SK-N-SH (cell line): ENCODE measurements at regions not wholly inside any gene's neighbourhood (a gene's known extent, or its start where the extent isn't known, plus 50 kb on each side); places are given as distances from the start of the nearest gene placed in this dataset.
A peak's percentile ranks its signal among the peaks of the same experiment; 100 is the strongest.

ENCODE experiments used
- CTCF ChIA-PET: fragments of 300-600, 350-600 bp; formaldehyde crosslinking; extraction: SDS; loops from one replicate; lab custom pipeline; 2021; lab: Yijun Ruan, JAX
- POLR2A ChIA-PET: fragments of 350-600 bp; sonication (Branson Sonifier 250); formaldehyde crosslinking; extraction: SDS; loops from one replicate; lab custom pipeline; 2020; ENCODE audit warnings: antibody characterized with exemption, inconsistent platforms; lab: Yijun Ruan, JAX
- DNase-seq: peaks from one replicate; pipeline ENCODE4 v3.0.0; 2012
- H2AFZ ChIP-seq: fragments of 200-600 bp; sonication (generic); 2 replicates; pipeline ENCODE4 v1.8.1; 2016; ENCODE audit warnings: antibody characterized with exemption, mild to moderate bottlenecking, low read depth
- H3F3A ChIP-seq: fragments of 200-600 bp; sonication (generic); replicated peaks from 2 replicates; pipeline ENCODE3; 2016; ENCODE audit warnings: antibody characterized with exemption, mild to moderate bottlenecking; ENCODE audit not compliant: insufficient read depth
- H3K27ac ChIP-seq, 2 experiments: fragments of 200-500 bp in 1 of 2; fragments of 200-600 bp in 1 of 2; sonication (Bioruptor generic) in 1 of 2; sonication (generic), shearing (Covaris generic) in 1 of 2; 2 replicates each; pipeline versions ENCODE4 v1.5.1 to v1.6.1; 2014 to 2016; ENCODE audit warnings: low read depth in 2 of 2, inconsistent platforms in 1 of 2, low read length in 1 of 2, mild to moderate bottlenecking in 1 of 2, mixed read lengths in 1 of 2
- H3K27me3 ChIP-seq: fragments of 200-600 bp; sonication (generic), shearing (Covaris generic); 2 replicates; pipeline ENCODE4 v1.6.1; 2016; ENCODE audit warnings: mixed run types; ENCODE audit not compliant: insufficient read depth
- H3K36me3 ChIP-seq, 2 experiments: fragments of 200-500 bp in 1 of 2; fragments of 200-600 bp in 1 of 2; sonication (Bioruptor generic) in 1 of 2; sonication (generic) in 1 of 2; replicated peaks in 1 of 2; 2 replicates each; pipeline versions ENCODE3 to v1.5.1; 2014 to 2016; ENCODE audit warnings: low read length in 1 of 2, mild to moderate bottlenecking in 1 of 2; ENCODE audit not compliant: insufficient read depth in 2 of 2, control insufficient read depth in 1 of 2
- H3K4me1 ChIP-seq, 2 experiments: fragments of 200-500 bp in 1 of 2; fragments of 200-600 bp in 1 of 2; sonication (Bioruptor generic) in 1 of 2; sonication (generic), shearing (Covaris generic) in 1 of 2; 2 replicates each; pipeline versions ENCODE4 v1.5.1 to v1.6.1; 2014 to 2016; ENCODE audit warnings: low read depth in 1 of 2, low read length in 1 of 2, mixed run types in 1 of 2; ENCODE audit not compliant: insufficient read depth in 2 of 2, control insufficient read depth in 1 of 2
- H3K4me2 ChIP-seq: fragments of 200-600 bp; sonication (generic), shearing (Covaris generic); 2 replicates; pipeline ENCODE4 v1.6.1; 2017; ENCODE audit warnings: mixed run types
- H3K4me3 ChIP-seq, 2 experiments: fragments of 200-500 bp in 1 of 2; fragments of 200-600 bp in 1 of 2; sonication (Bioruptor generic) in 1 of 2; sonication (generic), shearing (Covaris generic) in 1 of 2; 2 replicates each; pipeline versions ENCODE4 v1.5.1 to v1.8.1; 2014 to 2016; ENCODE audit warnings: low read depth in 2 of 2, inconsistent platforms in 1 of 2, low read length in 1 of 2, mild to moderate bottlenecking in 1 of 2, mixed read lengths in 1 of 2, moderate library complexity in 1 of 2
- H3K79me2 ChIP-seq: fragments of 200-600 bp; sonication (generic); 2 replicates; pipeline ENCODE4 v1.8.1; 2017; ENCODE audit warnings: mild to moderate bottlenecking; ENCODE audit not compliant: insufficient read depth
- H3K9ac ChIP-seq: fragments of 200-600 bp; sonication (generic); 2 replicates; pipeline ENCODE4 v1.6.1; 2017; ENCODE audit warnings: mixed run types
- H3K9me2 ChIP-seq: fragments of 200-600 bp; sonication (generic); 2 replicates; pipeline ENCODE4 v1.6.1; 2017; ENCODE audit warnings: mixed run types
- H3K9me3 ChIP-seq: fragments of 200-600 bp; sonication (generic); 2 replicates; pipeline ENCODE4 v1.6.1; 2017; ENCODE audit warnings: mixed run types, mild to moderate bottlenecking, moderate library complexity
- H4K20me1 ChIP-seq: fragments of 200-600 bp; sonication (generic); 2 replicates; pipeline ENCODE4 v1.6.1; 2017; ENCODE audit warnings: mild to moderate bottlenecking, mixed run types; ENCODE audit not compliant: insufficient read depth
- FOSL2 ChIP-seq: IDR thresholded peaks from 2 replicates; pipeline ENCODE4 v1.4.0; 2012; ENCODE audit warnings: low read depth, mild to moderate bottlenecking, moderate library complexity, borderline replicate concordance
- FOXJ3 ChIP-seq: sonication (generic); formaldehyde crosslinking; IDR thresholded peaks from 2 replicates; pipeline ENCODE4 v1.5.1; 2020; ENCODE audit warnings: mild to moderate bottlenecking, missing genetic modification reagents
- MEF2A ChIP-seq: IDR thresholded peaks from 2 replicates; pipeline ENCODE4 v1.4.0; 2012; ENCODE audit warnings: low read depth, borderline replicate concordance
- MXI1 ChIP-seq: IDR thresholded peaks from 2 replicates; pipeline ENCODE4 v1.6.1; 2012; ENCODE audit warnings: mild to moderate bottlenecking, low read depth, low read length, improper control_type of control experiment
- RFX5 ChIP-seq: IDR thresholded peaks from 2 replicates; pipeline ENCODE4 v1.6.1; 2012; ENCODE audit warnings: mild to moderate bottlenecking, improper control_type of control experiment, low read length
- SIN3A ChIP-seq: IDR thresholded peaks from 2 replicates; pipeline ENCODE4 v1.6.1; 2012; ENCODE audit warnings: low read depth, mild to moderate bottlenecking, low read length, moderate library complexity, borderline replicate concordance
- TAF1 ChIP-seq: IDR thresholded peaks from 2 replicates; pipeline ENCODE4 v1.6.1; 2012; ENCODE audit warnings: low read depth, mild to moderate bottlenecking, low read length, moderate library complexity, borderline replicate concordance
- TEAD4 ChIP-seq: IDR thresholded peaks from 2 replicates; pipeline ENCODE4 v1.4.0; 2012; ENCODE audit warnings: mild to moderate bottlenecking, borderline replicate concordance; ENCODE audit not compliant: insufficient read depth
- WGBS: methylation state at CpG from one replicate; pipeline ENCODE4 v1.1.6; 2017; ENCODE audit warnings: low lambda C conversion rate; 5-methylcytosine and 5-hydroxymethylcytosine counted together
- TF ChIP-seq, protein P1 (sequence below): IDR thresholded peaks from 2 replicates; pipeline ENCODE4; 2012
- TF ChIP-seq, protein P2 (sequence below): fragments of 150-350 bp; IDR thresholded peaks from 2 replicates; pipeline ENCODE4 v1.6.1; 2016; ENCODE audit warnings: mild to moderate bottlenecking, low read depth, low read length
- TF ChIP-seq, protein P3 (sequence below): fragments of 150-350 bp; IDR thresholded peaks from 2 replicates; pipeline ENCODE4 v1.6.1; 2017; ENCODE audit warnings: antibody characterized with exemption, low read length, low read depth, borderline replicate concordance
- TF ChIP-seq, protein P4 (sequence below): IDR thresholded peaks from 2 replicates; pipeline ENCODE4 v1.4.0; 2012; ENCODE audit warnings: low read depth, borderline replicate concordance
- TF ChIP-seq, protein P5 (sequence below): IDR thresholded peaks from 2 replicates; pipeline ENCODE4 v1.6.1; 2012; ENCODE audit warnings: mild to moderate bottlenecking, low read depth, low read length, moderate library complexity

DNA sequence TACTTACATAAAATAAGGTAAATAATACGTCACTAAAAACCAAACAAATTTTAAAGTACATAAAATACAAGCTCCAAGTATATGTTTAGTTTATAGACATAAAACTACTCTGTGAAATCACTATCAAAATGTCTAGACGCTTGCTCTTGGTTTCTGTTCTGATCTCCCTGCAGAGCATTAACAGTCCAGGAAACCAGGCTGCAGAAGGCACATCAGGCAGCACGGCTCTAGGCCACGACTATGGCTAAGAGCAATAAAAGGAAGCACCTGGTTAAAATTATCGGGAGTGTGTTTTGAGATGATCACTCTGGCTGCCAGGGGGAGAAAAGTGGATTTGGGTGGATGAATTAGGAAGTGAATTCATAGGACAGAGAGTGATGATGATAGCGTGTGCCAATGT is 196.0 kb upstream of the SPHKAP start:
- H3K4me1 ChIP-seq: no peaks in the 10 kb centered on the region; a peak in 1 of 4 replicates
- POLR2A ChIA-PET: no interaction called here

More for the DNA sequence above, 196.0 kb upstream of the SPHKAP start:
- H2AFZ ChIP-seq: no peak overlapping the region
- peaks cover 3% of the 10 kb centered on the region for H3F3A ChIP-seq
- no peaks in the 10 kb centered on the region for H3K79me2 ChIP-seq
- H3K27ac ChIP-seq: no peak overlapping the region
- H3K36me3 ChIP-seq: no peaks in the 10 kb centered on the region
- DNase-seq: no peak
- peak overlapping the region in 1 of 2 experiments; percentile 22; a peak in 1 of 4 replicates for H3K4me3 ChIP-seq
- no peaks in the 10 kb centered on the region for H4K20me1 ChIP-seq
- WGBS: 7% methylated on average over 6 of the region's 6 CpGs
- no peaks in the 10 kb centered on the region for H3K9me2 ChIP-seq
- no peak overlapping the region for H3K4me2 ChIP-seq
- no peaks in the 10 kb centered on the region for H3K27me3 ChIP-seq
- no peaks in the 10 kb centered on the region for H3K9me3 ChIP-seq
- CTCF ChIA-PET: no interaction called here
- H3K9ac ChIP-seq: no peak overlapping the region
- TF ChIP-seq MXI1 (no peak), FOSL2 (no peak), FOXJ3 (CRISPR knock-in tag) (no peak), MEF2A (no peak), SIN3A (no peak), TAF1 (no peak), TEAD4 (no peak), RFX5 (no peak)
- TF ChIP-seq, protein P1, sequence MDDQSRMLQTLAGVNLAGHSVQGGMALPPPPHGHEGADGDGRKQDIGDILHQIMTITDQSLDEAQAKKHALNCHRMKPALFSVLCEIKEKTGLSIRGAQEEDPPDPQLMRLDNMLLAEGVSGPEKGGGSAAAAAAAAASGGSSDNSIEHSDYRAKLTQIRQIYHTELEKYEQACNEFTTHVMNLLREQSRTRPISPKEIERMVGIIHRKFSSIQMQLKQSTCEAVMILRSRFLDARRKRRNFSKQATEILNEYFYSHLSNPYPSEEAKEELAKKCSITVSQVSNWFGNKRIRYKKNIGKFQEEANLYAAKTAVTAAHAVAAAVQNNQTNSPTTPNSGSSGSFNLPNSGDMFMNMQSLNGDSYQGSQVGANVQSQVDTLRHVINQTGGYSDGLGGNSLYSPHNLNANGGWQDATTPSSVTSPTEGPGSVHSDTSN: no peak
- TF ChIP-seq, protein P2, sequence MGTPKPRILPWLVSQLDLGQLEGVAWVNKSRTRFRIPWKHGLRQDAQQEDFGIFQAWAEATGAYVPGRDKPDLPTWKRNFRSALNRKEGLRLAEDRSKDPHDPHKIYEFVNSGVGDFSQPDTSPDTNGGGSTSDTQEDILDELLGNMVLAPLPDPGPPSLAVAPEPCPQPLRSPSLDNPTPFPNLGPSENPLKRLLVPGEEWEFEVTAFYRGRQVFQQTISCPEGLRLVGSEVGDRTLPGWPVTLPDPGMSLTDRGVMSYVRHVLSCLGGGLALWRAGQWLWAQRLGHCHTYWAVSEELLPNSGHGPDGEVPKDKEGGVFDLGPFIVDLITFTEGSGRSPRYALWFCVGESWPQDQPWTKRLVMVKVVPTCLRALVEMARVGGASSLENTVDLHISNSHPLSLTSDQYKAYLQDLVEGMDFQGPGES: no peak
- TF ChIP-seq, protein P3, sequence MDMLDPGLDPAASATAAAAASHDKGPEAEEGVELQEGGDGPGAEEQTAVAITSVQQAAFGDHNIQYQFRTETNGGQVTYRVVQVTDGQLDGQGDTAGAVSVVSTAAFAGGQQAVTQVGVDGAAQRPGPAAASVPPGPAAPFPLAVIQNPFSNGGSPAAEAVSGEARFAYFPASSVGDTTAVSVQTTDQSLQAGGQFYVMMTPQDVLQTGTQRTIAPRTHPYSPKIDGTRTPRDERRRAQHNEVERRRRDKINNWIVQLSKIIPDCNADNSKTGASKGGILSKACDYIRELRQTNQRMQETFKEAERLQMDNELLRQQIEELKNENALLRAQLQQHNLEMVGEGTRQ: no peak
- TF ChIP-seq, protein P4, sequence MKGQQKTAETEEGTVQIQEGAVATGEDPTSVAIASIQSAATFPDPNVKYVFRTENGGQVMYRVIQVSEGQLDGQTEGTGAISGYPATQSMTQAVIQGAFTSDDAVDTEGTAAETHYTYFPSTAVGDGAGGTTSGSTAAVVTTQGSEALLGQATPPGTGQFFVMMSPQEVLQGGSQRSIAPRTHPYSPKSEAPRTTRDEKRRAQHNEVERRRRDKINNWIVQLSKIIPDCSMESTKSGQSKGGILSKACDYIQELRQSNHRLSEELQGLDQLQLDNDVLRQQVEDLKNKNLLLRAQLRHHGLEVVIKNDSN: no peak
- TF ChIP-seq, protein P5, sequence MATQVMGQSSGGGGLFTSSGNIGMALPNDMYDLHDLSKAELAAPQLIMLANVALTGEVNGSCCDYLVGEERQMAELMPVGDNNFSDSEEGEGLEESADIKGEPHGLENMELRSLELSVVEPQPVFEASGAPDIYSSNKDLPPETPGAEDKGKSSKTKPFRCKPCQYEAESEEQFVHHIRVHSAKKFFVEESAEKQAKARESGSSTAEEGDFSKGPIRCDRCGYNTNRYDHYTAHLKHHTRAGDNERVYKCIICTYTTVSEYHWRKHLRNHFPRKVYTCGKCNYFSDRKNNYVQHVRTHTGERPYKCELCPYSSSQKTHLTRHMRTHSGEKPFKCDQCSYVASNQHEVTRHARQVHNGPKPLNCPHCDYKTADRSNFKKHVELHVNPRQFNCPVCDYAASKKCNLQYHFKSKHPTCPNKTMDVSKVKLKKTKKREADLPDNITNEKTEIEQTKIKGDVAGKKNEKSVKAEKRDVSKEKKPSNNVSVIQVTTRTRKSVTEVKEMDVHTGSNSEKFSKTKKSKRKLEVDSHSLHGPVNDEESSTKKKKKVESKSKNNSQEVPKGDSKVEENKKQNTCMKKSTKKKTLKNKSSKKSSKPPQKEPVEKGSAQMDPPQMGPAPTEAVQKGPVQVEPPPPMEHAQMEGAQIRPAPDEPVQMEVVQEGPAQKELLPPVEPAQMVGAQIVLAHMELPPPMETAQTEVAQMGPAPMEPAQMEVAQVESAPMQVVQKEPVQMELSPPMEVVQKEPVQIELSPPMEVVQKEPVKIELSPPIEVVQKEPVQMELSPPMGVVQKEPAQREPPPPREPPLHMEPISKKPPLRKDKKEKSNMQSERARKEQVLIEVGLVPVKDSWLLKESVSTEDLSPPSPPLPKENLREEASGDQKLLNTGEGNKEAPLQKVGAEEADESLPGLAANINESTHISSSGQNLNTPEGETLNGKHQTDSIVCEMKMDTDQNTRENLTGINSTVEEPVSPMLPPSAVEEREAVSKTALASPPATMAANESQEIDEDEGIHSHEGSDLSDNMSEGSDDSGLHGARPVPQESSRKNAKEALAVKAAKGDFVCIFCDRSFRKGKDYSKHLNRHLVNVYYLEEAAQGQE: no peak
